K562 (cell line): ENCODE measurements at regions not wholly inside any gene's neighbourhood (a gene's known extent, or its start where the extent isn't known, plus 50 kb on each side); places are given as distances from the start of the nearest gene placed in this dataset. TPM values are rescaled to one million over a fixed set of nuclear protein-coding genes. Genes with fewer than 3 reads are reported as not detected.

Source experiments
- ATAC-seq: fragments of 200-7000 bp; cut with Tn5 transposase; 3 replicates; pipeline ENCODE4 v1.9.1; 2020; ENCODE audit warnings: moderate library complexity
- BruUV-seq: library from RNA; stranded (reverse); fragments of 400-500 nt; replicated peaks from 2 replicates; lab custom pipeline; 2021; lab: Mats Ljungman, UMichigan
- CTCF ChIA-PET: fragments of 300-600 bp; formaldehyde crosslinking; extraction: SDS; loops from one replicate; lab custom pipeline; 2021; ENCODE audit warnings: low intra/inter-chr PET ratio; lab: Yijun Ruan, JAX
- POLR2A ChIA-PET: fragments of 300-600, 350-650 bp; sonication (Branson Sonifier 250); formaldehyde crosslinking; extraction: SDS; loops from one replicate; lab custom pipeline; 2021; ENCODE audit warnings: antibody characterized with exemption, inconsistent platforms; lab: Yijun Ruan, JAX
- DNase-seq, 4 experiments: peaks; one replicate each; pipeline versions ENCODE4 v3.0.0 to v3.0.0-alpha.2; 2011 to 2018; ENCODE audit warnings: low spot score in 3 of 4, mixed read lengths in 3 of 4; ENCODE audit errors: extremely low read depth in 1 of 4
- FAIRE-seq: peaks from 2 replicates; lab custom pipeline; 2011; peaks lifted over from hg19 to GRCh38; lab: Jason Lieb, UNC
- H2AFZ ChIP-seq: 2 replicates; pipeline ENCODE4 v1.6.0; 2011; ENCODE audit warnings: low read depth, low read length, control low read depth, inconsistent platforms
- H3K27ac ChIP-seq: fragments of 200-600 bp; 3 replicates; pipeline ENCODE4 v1.8.0; 2011; ENCODE audit warnings: low read depth, mild to moderate bottlenecking, control low read depth, inconsistent platforms, low read length, moderate library complexity, mixed read lengths; ENCODE audit errors: extremely low read depth
- H3K27me3 ChIP-seq, 2 experiments: fragments of 300-600 bp in 1 of 2; 2 replicates in 1 of 2; 3 replicates in 1 of 2; pipeline versions ENCODE4 v1.6.0 to v1.8.0; 2011; ENCODE audit warnings: inconsistent platforms in 2 of 2, low read length in 2 of 2, mild to moderate bottlenecking in 1 of 2, mixed read lengths in 1 of 2, moderate library complexity in 1 of 2; ENCODE audit not compliant: control insufficient read depth in 2 of 2, insufficient read depth in 2 of 2
- H3K36me3 ChIP-seq: fragments of 300-600 bp; 3 replicates; pipeline ENCODE4 v1.8.0; 2011; ENCODE audit warnings: mild to moderate bottlenecking, low read length, inconsistent platforms; ENCODE audit not compliant: control insufficient read depth, insufficient read depth
- H3K4me1 ChIP-seq, 2 experiments: fragments of 200-600 bp in 1 of 2; replicated peaks in 1 of 2; 2 replicates in 1 of 2; 3 replicates in 1 of 2; pipeline versions ENCODE4 v1.5.1 to v1.8.0; 2011; ENCODE audit warnings: inconsistent platforms in 2 of 2, low read length in 2 of 2, mild to moderate bottlenecking in 1 of 2, mixed read lengths in 1 of 2, moderate library complexity in 1 of 2; ENCODE audit not compliant: control insufficient read depth in 2 of 2, insufficient read depth in 2 of 2
- H3K4me2 ChIP-seq: 2 replicates; pipeline ENCODE4 v1.6.1; 2011; ENCODE audit warnings: low read length, control low read depth, inconsistent platforms, mixed read lengths; ENCODE audit not compliant: insufficient read depth
- H3K4me3 ChIP-seq: fragments of 200-600 bp; sonication (generic), shearing (Covaris generic); 2 replicates; pipeline ENCODE4 v1.5.1; 2016; ENCODE audit warnings: control low read depth, inconsistent platforms
- H3K79me2 ChIP-seq: fragments of 200-600 bp; 3 replicates; pipeline ENCODE4 v1.8.0; 2011; ENCODE audit warnings: low read length, inconsistent platforms; ENCODE audit not compliant: control insufficient read depth, insufficient read depth
- H3K9ac ChIP-seq, 2 experiments: 2 replicates each; pipeline versions ENCODE4 v1.6.0 to v1.6.1; 2011; ENCODE audit warnings: low read depth in 2 of 2, low read length in 2 of 2, control low read depth in 1 of 2, inconsistent platforms in 1 of 2, mild to moderate bottlenecking in 1 of 2, mixed read lengths in 1 of 2; ENCODE audit not compliant: insufficient read depth in 1 of 2
- H3K9me1 ChIP-seq: one replicate; pipeline ENCODE4 v1.6.0; 2011; ENCODE audit warnings: inconsistent platforms, mild to moderate bottlenecking, low read length, moderate library complexity; ENCODE audit not compliant: control insufficient read depth, insufficient read depth
- H3K9me3 ChIP-seq: replicated peaks from 2 replicates; pipeline ENCODE4 v1.5.1; 2011; ENCODE audit warnings: low read depth, low read length, inconsistent platforms; ENCODE audit not compliant: control insufficient read depth, insufficient read depth
- H4K20me1 ChIP-seq: replicated peaks from 2 replicates; pipeline ENCODE4 v1.6.1; 2011; ENCODE audit warnings: low read length, inconsistent platforms, mixed read lengths; ENCODE audit not compliant: control insufficient read depth, insufficient read depth
- DMBX1 ChIP-seq: fragments of 250-450 bp; sonication (Bioruptor Pico); IDR thresholded peaks from 2 replicates; pipeline ENCODE4 v1.8.0; 2022; ENCODE audit warnings: inconsistent platforms, mild to moderate bottlenecking, moderate library complexity, borderline replicate concordance
- FOXP1 ChIP-seq: sonication (generic); formaldehyde crosslinking; IDR thresholded peaks from 2 replicates; pipeline ENCODE4 v1.8.0; 2022; ENCODE audit warnings: mild to moderate bottlenecking, missing genetic modification reagents
- MCM5 ChIP-seq: fragments of 450-650 bp; IDR thresholded peaks from 2 replicates; pipeline ENCODE4 v1.6.1; 2016; ENCODE audit warnings: low read depth
- ZKSCAN8 ChIP-seq: fragments of 200-800 bp; sonication (Bioruptor generic); IDR thresholded peaks from 2 replicates; pipeline ENCODE4 v1.6.1; 2016; ENCODE audit warnings: missing genetic modification characterization, missing compliant biosample characterization
- ZNF124 ChIP-seq: sonication (generic); formaldehyde crosslinking; IDR thresholded peaks from 2 replicates; pipeline ENCODE4 v1.8.1; 2022; ENCODE audit warnings: missing genetic modification reagents
- WGBS: fragments of 100-300 bp; shearing (Covaris generic); methylation state at CpG from one replicate; pipeline ENCODE4 v1.1.6; 2016; ENCODE audit warnings: low coverage, mixed read lengths; ENCODE audit not compliant: insufficient coverage; ENCODE audit errors: missing lambda C conversion rate; 5-methylcytosine and 5-hydroxymethylcytosine counted together
- in situ Hi-C: fragments of 300-500 bp; cut with MboI; formaldehyde crosslinking; loops from 4 replicates; pipeline ENCODE4 v1.15.0; 2018; ENCODE audit warnings: inconsistent platforms, mixed read lengths
- intact Hi-C: fragments of 100-400 bp; cut with micrococcal nuclease; formaldehyde crosslinking; loops from 2 replicates; pipeline ENCODE4 v1.14.2; 2022
- microRNA-seq: library from miRNA; unstranded; fragments of <30 nt; microRNA quantifications from one replicate; pipeline ENCODE4, GENCODE V29; 2018; ENCODE audit warnings: borderline microRNAs expressed
- small RNA-seq: library from RNA; depleted of rRNA; stranded (forward); fragments of <200 nt; gene quantifications from one replicate; pipeline ENCODE3, GENCODE V24; 2014
- TF ChIP-seq, protein P1 (sequence below): fragments of 250-450 bp; sonication (Bioruptor Pico); IDR thresholded peaks from 2 replicates; pipeline ENCODE4 v1.5.0; 2022; ENCODE audit warnings: mild to moderate bottlenecking

DNA sequence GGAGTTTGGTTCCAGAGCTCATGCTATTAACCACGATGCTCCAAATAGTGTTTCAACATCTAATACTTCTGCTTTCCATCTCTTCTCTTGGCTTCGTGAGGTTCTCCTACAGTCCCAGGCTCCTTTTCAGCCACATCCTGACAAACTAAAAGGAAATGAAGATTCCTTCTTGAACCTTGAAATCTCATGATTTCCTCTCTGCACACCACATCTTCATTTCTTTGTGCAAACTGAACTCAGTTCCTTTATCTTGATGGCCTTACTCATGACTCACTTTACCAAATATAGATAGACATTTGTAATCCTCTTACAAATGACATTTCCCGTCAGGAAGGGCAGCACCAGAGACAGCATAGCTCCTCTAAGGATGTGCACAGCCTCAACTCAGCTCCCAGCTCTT lies 50.0 kb upstream of the ITGA4 start:
- in situ Hi-C loops, result no loop called here
- no peak for ATAC-seq
- no peaks in the 10 kb centered on the region for H3K79me2 ChIP-seq
- no peak overlapping the region for H3K27ac ChIP-seq
- no peaks in the 10 kb centered on the region for H3K27me3 ChIP-seq
- no peaks in the 10 kb centered on the region for H3K9me3 ChIP-seq
- intact Hi-C loops, result no loop called here
- WGBS, result 0% methylated on average over 3 of the region's 3 CpGs
- ChIA-PET POLR2A (no interaction called here), CTCF (no interaction called here)
- H3K9ac ChIP-seq, result no peak overlapping the region
- H3K9me1 ChIP-seq, result no peaks in the 10 kb centered on the region
- DNase-seq, result no peak
- H4K20me1 ChIP-seq, result no peaks in the 10 kb centered on the region
- BruUV-seq, result no TSS peak
- no peak overlapping the region for H2AFZ ChIP-seq
- TF ChIP-seq, protein P1, sequence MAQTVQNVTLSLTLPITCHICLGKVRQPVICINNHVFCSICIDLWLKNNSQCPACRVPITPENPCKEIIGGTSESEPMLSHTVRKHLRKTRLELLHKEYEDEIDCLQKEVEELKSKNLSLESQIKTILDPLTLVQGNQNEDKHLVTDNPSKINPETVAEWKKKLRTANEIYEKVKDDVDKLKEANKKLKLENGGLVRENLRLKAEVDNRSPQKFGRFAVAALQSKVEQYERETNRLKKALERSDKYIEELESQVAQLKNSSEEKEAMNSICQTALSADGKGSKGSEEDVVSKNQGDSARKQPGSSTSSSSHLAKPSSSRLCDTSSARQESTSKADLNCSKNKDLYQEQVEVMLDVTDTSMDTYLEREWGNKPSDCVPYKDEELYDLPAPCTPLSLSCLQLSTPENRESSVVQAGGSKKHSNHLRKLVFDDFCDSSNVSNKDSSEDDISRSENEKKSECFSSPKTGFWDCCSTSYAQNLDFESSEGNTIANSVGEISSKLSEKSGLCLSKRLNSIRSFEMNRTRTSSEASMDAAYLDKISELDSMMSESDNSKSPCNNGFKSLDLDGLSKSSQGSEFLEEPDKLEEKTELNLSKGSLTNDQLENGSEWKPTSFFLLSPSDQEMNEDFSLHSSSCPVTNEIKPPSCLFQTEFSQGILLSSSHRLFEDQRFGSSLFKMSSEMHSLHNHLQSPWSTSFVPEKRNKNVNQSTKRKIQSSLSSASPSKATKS (CRISPR knock-in tag), result no peak
- TF ChIP-seq FOXP1 (CRISPR knock-in tag) (no peak), MCM5 (no peak), ZKSCAN8 (no peak), DMBX1 (CRISPR knock-in tag) (no peak), ZNF124 (CRISPR knock-in tag) (no peak)
- no peaks in the 10 kb centered on the region for H3K4me1 ChIP-seq
- H3K4me3 ChIP-seq, result no peak overlapping the region
- no peak overlapping the region for H3K4me2 ChIP-seq
- H3K36me3 ChIP-seq, result no peaks in the 10 kb centered on the region
- no peak for FAIRE-seq

Small RNA genes in the stretch of these regions (microRNA-seq; reads per million reads assigned to microRNA genes)
- not detected for gene MIR4437

Small RNA genes in the stretch of these regions (small RNA-seq; reads per million reads assigned to genes)
- not detected for gene MIR4437
